GM23338 (cell line): ENCODE measurements at regions not wholly inside any gene's neighbourhood (a gene's known extent, or its start where the extent isn't known, plus 50 kb on each side); places are given as distances from the start of the nearest gene placed in this dataset.

Experiments
- EZH2 ChIP-seq: fragments of 200-600 bp; sonication (generic); IDR thresholded peaks from one replicate; pipeline ENCODE4 v1.8.0; 2017; ENCODE audit warnings: antibody characterized with exemption, mild to moderate bottlenecking, low read depth; ENCODE audit not compliant: unreplicated experiment
- REST ChIP-seq: IDR thresholded peaks from one replicate; pipeline ENCODE4 v1.6.1; 2018; ENCODE audit warnings: antibody characterized with exemption; ENCODE audit not compliant: unreplicated experiment

- TF ChIP-seq EZH2, result no peak
- TF ChIP-seq REST, result no peak
These were observed 60.9 kb upstream of the POU2F1 start for GRCh38 chr1:167159782-167160181.
